LNCAP (cell line): ENCODE measurements at regions not wholly inside any gene's neighbourhood (a gene's known extent, or its start where the extent isn't known, plus 50 kb on each side); places are given as distances from the start of the nearest gene placed in this dataset.

Experiments used
- CTCF ChIP-seq: fragments of 450-650 bp; IDR thresholded peaks from 2 replicates; pipeline ENCODE4 v1.5.1; 2017; ENCODE audit warnings: mild to moderate bottlenecking

- no peak for TF ChIP-seq CTCF
Measured at GRCh38 chr1:38250356-38250755, 203.8 kb upstream of the POU3F1 start.

DNA sequence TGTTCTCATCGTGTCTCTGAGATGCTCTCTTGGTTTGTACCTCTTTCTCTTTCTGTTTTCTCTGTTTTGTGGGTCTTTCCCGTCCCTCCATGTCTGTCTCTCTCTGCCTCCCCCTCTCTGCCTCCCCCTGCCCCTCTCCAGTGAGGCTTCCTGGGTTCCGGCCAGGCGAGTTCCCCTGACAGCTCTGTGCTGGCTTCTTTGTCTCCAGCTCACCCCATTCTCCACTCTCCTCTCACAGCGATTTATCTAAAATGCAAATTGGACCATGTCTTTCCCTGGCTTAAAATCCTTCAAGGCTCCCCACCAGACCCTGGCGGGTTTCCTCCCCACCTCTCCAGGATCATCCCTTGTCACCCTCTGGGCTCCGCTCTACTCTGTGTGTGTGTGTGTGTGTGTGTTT, 202.4 kb upstream of the POU3F1 start:
- no peak for TF ChIP-seq CTCF

GRCh38 chr1:38246955-38247952, 200.7 kb upstream of the POU3F1 start:
- no peak for TF ChIP-seq CTCF

- no peak for TF ChIP-seq CTCF
Measured at GRCh38 chr1:38244218-38244845, 197.7 kb upstream of the POU3F1 start.

- no peak for TF ChIP-seq CTCF
Measured at GRCh38 chr1:38243106-38243505, 196.5 kb upstream of the POU3F1 start.

- no peak for TF ChIP-seq CTCF
Measured at GRCh38 chr1:38242506-38242905, 195.9 kb upstream of the POU3F1 start.

GRCh38 chr1:38241594-38242334, 195.2 kb upstream of the POU3F1 start:
- no peak for TF ChIP-seq CTCF
